HG03354 (cell line): ENCODE measurements at regions not wholly inside any gene's neighbourhood (a gene's known extent, or its start where the extent isn't known, plus 50 kb on each side); places are given as distances from the start of the nearest gene placed in this dataset.

Source experiments
- ATAC-seq: cut with Tn5 transposase; IDR thresholded peaks from one replicate; pipeline ENCODE4 v1.9.1; 2021; ENCODE audit warnings: mild to moderate bottlenecking; ENCODE audit not compliant: unreplicated experiment, poor library complexity, severe bottlenecking

GRCh38 chr7:153004341-153004740 lies 244.8 kb downstream of the ACTR3B start:
- no peak for ATAC-seq

GRCh38 chr7:153005750-153006435 lies 246.3 kb downstream of the ACTR3B start:
- ATAC-seq = no peak

GRCh38 chr7:153006452-153006851 lies 246.9 kb downstream of the ACTR3B start:
- no peak for ATAC-seq

GRCh38 chr7:153006911-153007310 lies 247.4 kb downstream of the ACTR3B start:
- ATAC-seq = no peak

- ATAC-seq = no peak
Observed at GRCh38 chr7:153010416-153010815, 250.9 kb downstream of the ACTR3B start.

GRCh38 chr7:153012203-153012602 lies 252.7 kb downstream of the ACTR3B start:
- no peak for ATAC-seq

- no peak for ATAC-seq
Observed at GRCh38 chr7:153017223-153017622, 257.7 kb downstream of the ACTR3B start.

- no peak for ATAC-seq
Observed at GRCh38 chr7:153021542-153021941, 262.0 kb downstream of the ACTR3B start.

GRCh38 chr7:153022475-153023193 lies 263.1 kb downstream of the ACTR3B start:
- no peak for ATAC-seq

GRCh38 chr7:153023194-153023592 lies 263.6 kb downstream of the ACTR3B start:
- no peak for ATAC-seq

GRCh38 chr7:153027210-153027609 lies 267.7 kb downstream of the ACTR3B start:
- no peak for ATAC-seq

- no peak for ATAC-seq
Observed at GRCh38 chr7:153027904-153028303, 268.4 kb downstream of the ACTR3B start.

- no peak for ATAC-seq
Observed at GRCh38 chr7:153030976-153031375, 271.4 kb downstream of the ACTR3B start.

GRCh38 chr7:153034791-153035190 lies 275.2 kb downstream of the ACTR3B start:
- no peak for ATAC-seq

- no peak for ATAC-seq
Observed at GRCh38 chr7:153036396-153037063, 277.0 kb downstream of the ACTR3B start.

- no peak for ATAC-seq
Observed at GRCh38 chr7:153043440-153043839, 283.9 kb downstream of the ACTR3B start.

- ATAC-seq = no peak
Observed at GRCh38 chr7:153044981-153045380, 285.4 kb downstream of the ACTR3B start.

GRCh38 chr7:153047079-153047959 lies 287.8 kb downstream of the ACTR3B start:
- no peak for ATAC-seq

- no peak for ATAC-seq
Observed at GRCh38 chr7:153052206-153052605, 292.7 kb downstream of the ACTR3B start.
